K562 (cell line): ENCODE measurements at regions not wholly inside any gene's neighbourhood (a gene's known extent, or its start where the extent isn't known, plus 50 kb on each side); places are given as distances from the start of the nearest gene placed in this dataset.

Experiments
- EGR1 ChIP-seq: fragments of 450-650 bp; conservative IDR thresholded peaks from 2 replicates; pipeline ENCODE4 v1.6.1; 2017; ENCODE audit warnings: mild to moderate bottlenecking
- HDAC1 ChIP-seq, 2 experiments: fragments of 450-650 bp; IDR thresholded peaks; 2 replicates each; pipeline ENCODE4 v1.6.1; 2016 to 2017; ENCODE audit warnings: inconsistent platforms in 1 of 2, mild to moderate bottlenecking in 1 of 2, moderate library complexity in 1 of 2
- TCF7L2 ChIP-seq: fragments of 150-350 bp; IDR thresholded peaks from 2 replicates; pipeline ENCODE4 v1.6.1; 2016; ENCODE audit warnings: low read depth, mild to moderate bottlenecking, low read length, moderate library complexity
- ZSCAN29 ChIP-seq: fragments of 450-650 bp; IDR thresholded peaks from 2 replicates; pipeline ENCODE4 v1.6.1; 2017
- TF ChIP-seq, protein P1 (sequence below), 3 experiments: IDR thresholded peaks in 2 of 3; conservative IDR thresholded peaks in 1 of 3; 2 replicates each; pipeline ENCODE4 v1.5.1; 2011 to 2012; ENCODE audit warnings: low read length in 3 of 3, mild to moderate bottlenecking in 3 of 3, control low read depth in 2 of 3, improper control_type of control experiment in 1 of 3, inconsistent platforms in 1 of 3, low read depth in 1 of 3, mixed read lengths in 1 of 3, moderate library complexity in 1 of 3; ENCODE audit not compliant: insufficient read depth in 2 of 3
- TF ChIP-seq, protein P2 (sequence below): fragments of 250-450 bp; sonication (Bioruptor Pico); IDR thresholded peaks from 2 replicates; pipeline ENCODE4 v1.4.0; 2020; ENCODE audit warnings: mild to moderate bottlenecking, moderate library complexity
- TF ChIP-seq, protein P3 (sequence below), 2 experiments: IDR thresholded peaks in 1 of 2; conservative IDR thresholded peaks in 1 of 2; 2 replicates each; pipeline ENCODE4 v1.6.1; 2016; ENCODE audit warnings: low read depth in 2 of 2, mild to moderate bottlenecking in 1 of 2, missing compliant biosample characterization in 1 of 2, missing genetic modification characterization in 1 of 2, moderate library complexity in 1 of 2
- TF ChIP-seq, protein P4 (sequence below): fragments of 250-450 bp; sonication (Bioruptor Pico); IDR thresholded peaks from 2 replicates; pipeline ENCODE4 v1.5.0; 2020; ENCODE audit warnings: mild to moderate bottlenecking, borderline replicate concordance

DNA sequence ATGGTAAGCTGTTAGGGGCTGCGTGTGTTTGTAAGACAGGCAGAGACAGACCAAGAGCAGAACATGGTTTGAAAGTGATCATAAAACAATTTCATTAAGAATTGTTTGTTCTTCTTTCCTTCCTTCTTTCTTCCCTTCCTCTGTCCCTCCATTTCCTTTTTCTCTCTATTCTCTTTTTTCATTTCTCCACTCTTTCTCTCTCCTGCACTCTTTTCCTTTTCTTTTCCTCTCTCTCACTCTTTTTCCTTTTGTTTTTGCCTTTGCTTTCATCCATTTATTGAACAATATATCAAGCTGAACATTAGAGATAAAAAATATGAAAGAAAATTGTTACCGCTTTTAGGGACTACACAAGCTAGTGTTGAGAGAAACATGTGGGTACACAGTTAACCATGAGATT lies 62.2 kb upstream of the GOLIM4 start:
- TF ChIP-seq EGR1 (no peak), ZSCAN29 (no peak), TCF7L2 (no peak), HDAC1 (IDR thresholded peaks at IDR 0.05) (0 out of 4 replicates have a peak, but pooled peaks of 1 of the 2 experiments have one; percentile 21)
- TF ChIP-seq, protein P1, sequence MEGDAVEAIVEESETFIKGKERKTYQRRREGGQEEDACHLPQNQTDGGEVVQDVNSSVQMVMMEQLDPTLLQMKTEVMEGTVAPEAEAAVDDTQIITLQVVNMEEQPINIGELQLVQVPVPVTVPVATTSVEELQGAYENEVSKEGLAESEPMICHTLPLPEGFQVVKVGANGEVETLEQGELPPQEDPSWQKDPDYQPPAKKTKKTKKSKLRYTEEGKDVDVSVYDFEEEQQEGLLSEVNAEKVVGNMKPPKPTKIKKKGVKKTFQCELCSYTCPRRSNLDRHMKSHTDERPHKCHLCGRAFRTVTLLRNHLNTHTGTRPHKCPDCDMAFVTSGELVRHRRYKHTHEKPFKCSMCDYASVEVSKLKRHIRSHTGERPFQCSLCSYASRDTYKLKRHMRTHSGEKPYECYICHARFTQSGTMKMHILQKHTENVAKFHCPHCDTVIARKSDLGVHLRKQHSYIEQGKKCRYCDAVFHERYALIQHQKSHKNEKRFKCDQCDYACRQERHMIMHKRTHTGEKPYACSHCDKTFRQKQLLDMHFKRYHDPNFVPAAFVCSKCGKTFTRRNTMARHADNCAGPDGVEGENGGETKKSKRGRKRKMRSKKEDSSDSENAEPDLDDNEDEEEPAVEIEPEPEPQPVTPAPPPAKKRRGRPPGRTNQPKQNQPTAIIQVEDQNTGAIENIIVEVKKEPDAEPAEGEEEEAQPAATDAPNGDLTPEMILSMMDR (IDR thresholded peaks at IDR 0.05 in 2 of 3, conservative IDR thresholded peaks at IDR 0.05 in 1 of 3; ENCODE audit: insufficient read depth in 2 of 3, low read depth in 1 of 3, low read length in 3 of 3): no peak
- TF ChIP-seq, protein P2, sequence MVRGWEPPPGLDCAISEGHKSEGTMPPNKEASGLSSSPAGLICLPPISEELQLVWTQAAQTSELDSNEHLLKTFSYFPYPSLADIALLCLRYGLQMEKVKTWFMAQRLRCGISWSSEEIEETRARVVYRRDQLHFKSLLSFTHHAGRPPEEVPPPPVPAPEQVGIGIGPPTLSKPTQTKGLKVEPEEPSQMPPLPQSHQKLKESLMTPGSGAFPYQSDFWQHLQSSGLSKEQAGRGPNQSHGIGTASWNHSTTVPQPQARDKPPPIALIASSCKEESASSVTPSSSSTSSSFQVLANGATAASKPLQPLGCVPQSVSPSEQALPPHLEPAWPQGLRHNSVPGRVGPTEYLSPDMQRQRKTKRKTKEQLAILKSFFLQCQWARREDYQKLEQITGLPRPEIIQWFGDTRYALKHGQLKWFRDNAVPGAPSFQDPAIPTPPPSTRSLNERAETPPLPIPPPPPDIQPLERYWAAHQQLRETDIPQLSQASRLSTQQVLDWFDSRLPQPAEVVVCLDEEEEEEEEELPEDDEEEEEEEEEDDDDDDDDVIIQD: no peak
- TF ChIP-seq, protein P3, sequence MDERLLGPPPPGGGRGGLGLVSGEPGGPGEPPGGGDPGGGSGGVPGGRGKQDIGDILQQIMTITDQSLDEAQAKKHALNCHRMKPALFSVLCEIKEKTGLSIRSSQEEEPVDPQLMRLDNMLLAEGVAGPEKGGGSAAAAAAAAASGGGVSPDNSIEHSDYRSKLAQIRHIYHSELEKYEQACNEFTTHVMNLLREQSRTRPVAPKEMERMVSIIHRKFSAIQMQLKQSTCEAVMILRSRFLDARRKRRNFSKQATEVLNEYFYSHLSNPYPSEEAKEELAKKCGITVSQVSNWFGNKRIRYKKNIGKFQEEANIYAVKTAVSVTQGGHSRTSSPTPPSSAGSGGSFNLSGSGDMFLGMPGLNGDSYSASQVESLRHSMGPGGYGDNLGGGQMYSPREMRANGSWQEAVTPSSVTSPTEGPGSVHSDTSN (CRISPR knock-in tag; IDR thresholded peaks at IDR 0.05; ENCODE audit: low read depth): no peak
- TF ChIP-seq, protein P3 (tag; conservative IDR thresholded peaks at IDR 0.05; ENCODE audit: low read depth): no peak
- TF ChIP-seq, protein P4, sequence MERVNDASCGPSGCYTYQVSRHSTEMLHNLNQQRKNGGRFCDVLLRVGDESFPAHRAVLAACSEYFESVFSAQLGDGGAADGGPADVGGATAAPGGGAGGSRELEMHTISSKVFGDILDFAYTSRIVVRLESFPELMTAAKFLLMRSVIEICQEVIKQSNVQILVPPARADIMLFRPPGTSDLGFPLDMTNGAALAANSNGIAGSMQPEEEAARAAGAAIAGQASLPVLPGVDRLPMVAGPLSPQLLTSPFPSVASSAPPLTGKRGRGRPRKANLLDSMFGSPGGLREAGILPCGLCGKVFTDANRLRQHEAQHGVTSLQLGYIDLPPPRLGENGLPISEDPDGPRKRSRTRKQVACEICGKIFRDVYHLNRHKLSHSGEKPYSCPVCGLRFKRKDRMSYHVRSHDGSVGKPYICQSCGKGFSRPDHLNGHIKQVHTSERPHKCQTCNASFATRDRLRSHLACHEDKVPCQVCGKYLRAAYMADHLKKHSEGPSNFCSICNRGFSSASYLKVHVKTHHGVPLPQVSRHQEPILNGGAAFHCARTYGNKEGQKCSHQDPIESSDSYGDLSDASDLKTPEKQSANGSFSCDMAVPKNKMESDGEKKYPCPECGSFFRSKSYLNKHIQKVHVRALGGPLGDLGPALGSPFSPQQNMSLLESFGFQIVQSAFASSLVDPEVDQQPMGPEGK (CRISPR knock-in tag): no peak
